ENCODE measurements at regions not wholly inside any gene's neighbourhood (a gene's known extent, or its start where the extent isn't known, plus 50 kb on each side); places are given as distances from the start of the nearest gene placed in this dataset.

DNA sequence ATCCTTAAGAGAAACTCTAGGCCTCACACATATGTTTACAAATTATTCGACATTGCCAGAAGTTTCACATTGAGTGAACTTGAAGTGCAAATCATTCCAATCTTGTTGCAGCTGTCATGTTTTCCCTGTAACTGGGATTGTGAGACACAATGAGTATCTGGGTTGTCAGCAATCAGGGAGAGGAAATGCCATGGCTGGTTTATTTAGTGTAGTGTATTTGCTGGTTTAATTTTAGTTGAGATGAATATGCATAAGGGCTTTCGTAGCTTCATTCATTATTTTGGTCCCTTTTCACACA lies 54.2 kb upstream of the USP1 start:
- Histone ChIP-seq H3K79me2 (ENCODE audit: low read length) (no peaks in the 10 kb centered on the region), H3K9me2 (replicated peaks; ENCODE audit: low read length) (no peaks in the 10 kb centered on the region), H4K20me1 (ENCODE audit: low read length) (no peaks in the 10 kb centered on the region), H3K27me3 (ENCODE audit: low read length) (no peaks in the 10 kb centered on the region), H3K9ac (ENCODE audit: low read length) (no peak overlapping the region), H3F3A (ENCODE audit: low read length, unreplicated experiment) (no peaks in the 10 kb centered on the region), H3K4me3 (ENCODE audit: low read length) (no peak overlapping the region), H3K27ac (ENCODE audit: low read length) (no peak overlapping the region), H3K4me1 (ENCODE audit: insufficient read depth, low read length) (no peaks in the 10 kb centered on the region), H3K36me3 (ENCODE audit: low read depth, low read length) (no peaks in the 10 kb centered on the region), H2AFZ (ENCODE audit: low read length) (no peak overlapping the region), H3K4me2 (ENCODE audit: low read length) (no peak overlapping the region), H3K9me3 (ENCODE audit: low read length) (no peaks in the 10 kb centered on the region)
- CTCF ChIA-PET, result no interaction called here
- DNase-seq, result no peak
- TF ChIP-seq EZH2phosphoT487 (IDR thresholded peaks at IDR 0.05; ENCODE audit: borderline replicate concordance, low read length) (no peak), EZH2 (IDR thresholded peaks at IDR 0.05; ENCODE audit: low read length, unreplicated experiment) (no peak)
- TF ChIP-seq, protein P1, sequence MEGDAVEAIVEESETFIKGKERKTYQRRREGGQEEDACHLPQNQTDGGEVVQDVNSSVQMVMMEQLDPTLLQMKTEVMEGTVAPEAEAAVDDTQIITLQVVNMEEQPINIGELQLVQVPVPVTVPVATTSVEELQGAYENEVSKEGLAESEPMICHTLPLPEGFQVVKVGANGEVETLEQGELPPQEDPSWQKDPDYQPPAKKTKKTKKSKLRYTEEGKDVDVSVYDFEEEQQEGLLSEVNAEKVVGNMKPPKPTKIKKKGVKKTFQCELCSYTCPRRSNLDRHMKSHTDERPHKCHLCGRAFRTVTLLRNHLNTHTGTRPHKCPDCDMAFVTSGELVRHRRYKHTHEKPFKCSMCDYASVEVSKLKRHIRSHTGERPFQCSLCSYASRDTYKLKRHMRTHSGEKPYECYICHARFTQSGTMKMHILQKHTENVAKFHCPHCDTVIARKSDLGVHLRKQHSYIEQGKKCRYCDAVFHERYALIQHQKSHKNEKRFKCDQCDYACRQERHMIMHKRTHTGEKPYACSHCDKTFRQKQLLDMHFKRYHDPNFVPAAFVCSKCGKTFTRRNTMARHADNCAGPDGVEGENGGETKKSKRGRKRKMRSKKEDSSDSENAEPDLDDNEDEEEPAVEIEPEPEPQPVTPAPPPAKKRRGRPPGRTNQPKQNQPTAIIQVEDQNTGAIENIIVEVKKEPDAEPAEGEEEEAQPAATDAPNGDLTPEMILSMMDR (conservative IDR thresholded peaks at IDR 0.05; ENCODE audit: low read depth, low read length), result no peak
- no peak for ATAC-seq
- BruUV-seq (replicated peaks), result no TSS peak
- intact Hi-C loops (cut with micrococcal nuclease), result no loop called here
- POLR2A ChIA-PET (ENCODE audit: unreplicated experiment), result no interaction called here

GRCh38 chr1:62384276-62385005 lies 52.4 kb upstream of the USP1 start:
- Histone ChIP-seq H3F3A (ENCODE audit: low read length, unreplicated experiment) (no peaks in the 10 kb centered on the region), H4K20me1 (ENCODE audit: low read length) (no peaks in the 10 kb centered on the region), H3K9me3 (ENCODE audit: low read length) (no peaks in the 10 kb centered on the region), H3K4me2 (ENCODE audit: low read length) (no peak overlapping the region), H3K9me2 (replicated peaks; ENCODE audit: low read length) (no peaks in the 10 kb centered on the region), H3K9ac (ENCODE audit: low read length) (no peak overlapping the region), H3K36me3 (ENCODE audit: low read depth, low read length) (no peaks in the 10 kb centered on the region), H3K27ac (ENCODE audit: low read length) (no peak overlapping the region), H2AFZ (ENCODE audit: low read length) (no peak overlapping the region), H3K4me1 (ENCODE audit: insufficient read depth, low read length) (no peaks in the 10 kb centered on the region), H3K79me2 (ENCODE audit: low read length) (no peaks in the 10 kb centered on the region), H3K4me3 (ENCODE audit: low read length) (no peak overlapping the region), H3K27me3 (ENCODE audit: low read length) (no peaks in the 10 kb centered on the region)
- TF ChIP-seq, protein P1 (conservative IDR thresholded peaks at IDR 0.05; ENCODE audit: low read depth, low read length), result no peak
- TF ChIP-seq EZH2phosphoT487 (IDR thresholded peaks at IDR 0.05; ENCODE audit: borderline replicate concordance, low read length), result no peak
- no peak for TF ChIP-seq EZH2 (IDR thresholded peaks at IDR 0.05; ENCODE audit: low read length, unreplicated experiment)
- ChIA-PET CTCF (no interaction called here), POLR2A (ENCODE audit: unreplicated experiment) (no interaction called here)
- no TSS peak for BruUV-seq (replicated peaks)
- DNase-seq, result peak; percentile 26
- intact Hi-C loops (cut with micrococcal nuclease), result no loop called here
- no peak for ATAC-seq

GRCh38 chr1:62385923-62386322 lies 50.9 kb upstream of the USP1 start:
- H3K36me3 ChIP-seq (ENCODE audit: low read depth, low read length), result no peaks in the 10 kb centered on the region
- H3K9me2 ChIP-seq (replicated peaks; ENCODE audit: low read length), result no peaks in the 10 kb centered on the region
- no peaks in the 10 kb centered on the region for H4K20me1 ChIP-seq (ENCODE audit: low read length)
- H3K27ac ChIP-seq (ENCODE audit: low read length), result no peak overlapping the region
- no peak for ATAC-seq
- H3K4me2 ChIP-seq (ENCODE audit: low read length), result no peak overlapping the region
- no peak overlapping the region for H2AFZ ChIP-seq (ENCODE audit: low read length)
- no peaks in the 10 kb centered on the region for H3K4me1 ChIP-seq (ENCODE audit: insufficient read depth, low read length)
- no peak for TF ChIP-seq EZH2phosphoT487 (IDR thresholded peaks at IDR 0.05; ENCODE audit: borderline replicate concordance, low read length)
- TF ChIP-seq, protein P1 (conservative IDR thresholded peaks at IDR 0.05; ENCODE audit: low read depth, low read length), result no peak
- TF ChIP-seq EZH2 (IDR thresholded peaks at IDR 0.05; ENCODE audit: low read length, unreplicated experiment), result no peak
- POLR2A ChIA-PET (ENCODE audit: unreplicated experiment), result no interaction called here
- no peak for DNase-seq
- no peaks in the 10 kb centered on the region for H3F3A ChIP-seq (ENCODE audit: low read length, unreplicated experiment)
- H3K4me3 ChIP-seq (ENCODE audit: low read length), result no peak overlapping the region
- intact Hi-C loops (cut with micrococcal nuclease), result no loop called here
- BruUV-seq (replicated peaks), result no TSS peak
- no peaks in the 10 kb centered on the region for H3K9me3 ChIP-seq (ENCODE audit: low read length)
- H3K79me2 ChIP-seq (ENCODE audit: low read length), result no peaks in the 10 kb centered on the region
- CTCF ChIA-PET, result no interaction called here
- H3K27me3 ChIP-seq (ENCODE audit: low read length), result no peaks in the 10 kb centered on the region
- H3K9ac ChIP-seq (ENCODE audit: low read length), result no peak overlapping the region

Data from PC-3 (cell line).